Panc1 (cell line): ENCODE measurements at regions not wholly inside any gene's neighbourhood (a gene's known extent, or its start where the extent isn't known, plus 50 kb on each side); places are given as distances from the start of the nearest gene placed in this dataset.

Experiments
- ATAC-seq: fragments of 200-7000 bp; cut with Tn5 transposase; 2 replicates; pipeline ENCODE4 v1.9.1; 2020; ENCODE audit warnings: mild to moderate bottlenecking, moderate library complexity
- BruUV-seq: library from RNA; stranded (reverse); fragments of 400-500 nt; replicated peaks from 2 replicates; lab custom pipeline; 2021; lab: Mats Ljungman, UMichigan
- CTCF ChIA-PET: fragments of 300-600 bp; sonication (Branson Sonifier 250); formaldehyde crosslinking; loops from one replicate; lab custom pipeline; 2022; ENCODE audit warnings: antibody characterized with exemption; lab: Charles Lee
- POLR2A ChIA-PET: fragments of 300-600 bp; sonication (Branson Sonifier 250); formaldehyde crosslinking; loops from one replicate; lab custom pipeline; 2022; ENCODE audit warnings: antibody characterized with exemption; lab: Charles Lee
- DNase-seq: peaks from one replicate; pipeline ENCODE4 v3.0.0-alpha.2; 2010; ENCODE audit warnings: low read depth, low spot score
- H3K27ac ChIP-seq: 2 replicates; pipeline ENCODE4 v1.5.1; 2011; ENCODE audit warnings: mild to moderate bottlenecking, low read length, inconsistent platforms
- H3K27me3 ChIP-seq: fragments of 200-500 bp; sonication (Bioruptor generic); 2 replicates; pipeline ENCODE4 v1.6.0; 2014; ENCODE audit warnings: low read length, inconsistent platforms; ENCODE audit not compliant: control insufficient read depth, insufficient read depth
- H3K36me3 ChIP-seq: fragments of 200-500 bp; sonication (Bioruptor generic); 2 replicates; pipeline ENCODE4 v1.5.1; 2014; ENCODE audit warnings: inconsistent platforms, mild to moderate bottlenecking, low read length, moderate library complexity; ENCODE audit not compliant: control insufficient read depth, insufficient read depth
- H3K4me1 ChIP-seq: 2 replicates; pipeline ENCODE4 v1.5.1; 2011; ENCODE audit warnings: inconsistent platforms, mild to moderate bottlenecking, low read length, moderate library complexity; ENCODE audit not compliant: control insufficient read depth, insufficient read depth
- H3K4me3 ChIP-seq, 2 experiments: 2 replicates each; pipeline ENCODE4 v1.5.1; 2011 to 2012; ENCODE audit warnings: low read depth in 2 of 2, low read length in 2 of 2, mild to moderate bottlenecking in 2 of 2, inconsistent platforms in 1 of 2, moderate library complexity in 1 of 2
- H3K9me3 ChIP-seq: fragments of 200-500 bp; sonication (Bioruptor generic); 2 replicates; pipeline ENCODE4 v1.5.1; 2014; ENCODE audit warnings: low read depth, mild to moderate bottlenecking, inconsistent platforms, low read length, moderate library complexity; ENCODE audit not compliant: control insufficient read depth, insufficient read depth
- POLR2AphosphoS5 ChIP-seq: IDR thresholded peaks from 2 replicates; pipeline ENCODE4 v1.6.1; 2012; ENCODE audit warnings: mild to moderate bottlenecking, low read depth, low read length, moderate library complexity
- SIN3A ChIP-seq: IDR thresholded peaks from 2 replicates; pipeline ENCODE4 v1.6.1; 2012; ENCODE audit warnings: low read depth, mild to moderate bottlenecking, low read length, moderate library complexity, borderline replicate concordance; ENCODE audit not compliant: insufficient read depth
- TCF7L2 ChIP-seq: IDR thresholded peaks from 2 replicates; pipeline ENCODE4 v1.6.1; 2011; ENCODE audit warnings: mild to moderate bottlenecking, low read depth, low read length, inconsistent platforms
- in situ Hi-C: cut with HindIII; loops from 2 replicates; pipeline ENCODE4 v1.10.0; 2016; ENCODE audit warnings: low sequenced_read_pairs, low pct_unique_long_range_greater_than_20kb
- intact Hi-C: fragments of 100-400 bp; cut with micrococcal nuclease; formaldehyde crosslinking; loops from one replicate; pipeline ENCODE4 v1.10.0; 2022; ENCODE audit not compliant: unreplicated experiment
- TF ChIP-seq, protein P1 (sequence below), 2 experiments: IDR thresholded peaks; 2 replicates each; pipeline ENCODE4 v1.6.1; 2011 to 2012; ENCODE audit warnings: low read depth in 2 of 2, control low read depth in 1 of 2, low read length in 1 of 2, mild to moderate bottlenecking in 1 of 2, moderate library complexity in 1 of 2; ENCODE audit not compliant: insufficient read depth in 1 of 2
- TF ChIP-seq, protein P2 (sequence below): fragments of 450-650 bp; IDR thresholded peaks from 2 replicates; pipeline ENCODE4 v1.5.1; 2017; ENCODE audit warnings: mild to moderate bottlenecking

DNA sequence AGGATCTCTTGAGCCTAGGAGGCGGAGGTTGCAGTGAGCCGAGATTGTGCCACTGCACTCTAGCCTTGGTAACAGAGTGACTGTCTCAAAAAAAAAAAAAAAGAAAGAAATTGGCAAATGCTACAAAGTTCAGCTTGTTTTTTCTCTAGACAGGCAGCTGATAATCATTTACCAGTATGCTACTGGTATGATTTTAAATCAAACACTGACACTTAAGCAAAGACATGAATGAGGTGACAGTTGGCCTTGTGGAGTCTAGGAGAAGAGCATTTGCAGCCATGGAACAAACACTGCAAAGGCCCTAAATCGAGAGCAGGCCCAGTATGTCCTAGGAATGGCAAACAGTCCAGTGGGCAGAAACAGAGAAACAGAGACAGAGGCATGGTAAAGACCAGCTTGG, 99.7 kb upstream of the CEP85L start:
- ChIA-PET POLR2A (no interaction called here), CTCF (no interaction called here)
- DNase-seq (no peak), ATAC-seq (no peak)
- TF ChIP-seq, protein P1, sequence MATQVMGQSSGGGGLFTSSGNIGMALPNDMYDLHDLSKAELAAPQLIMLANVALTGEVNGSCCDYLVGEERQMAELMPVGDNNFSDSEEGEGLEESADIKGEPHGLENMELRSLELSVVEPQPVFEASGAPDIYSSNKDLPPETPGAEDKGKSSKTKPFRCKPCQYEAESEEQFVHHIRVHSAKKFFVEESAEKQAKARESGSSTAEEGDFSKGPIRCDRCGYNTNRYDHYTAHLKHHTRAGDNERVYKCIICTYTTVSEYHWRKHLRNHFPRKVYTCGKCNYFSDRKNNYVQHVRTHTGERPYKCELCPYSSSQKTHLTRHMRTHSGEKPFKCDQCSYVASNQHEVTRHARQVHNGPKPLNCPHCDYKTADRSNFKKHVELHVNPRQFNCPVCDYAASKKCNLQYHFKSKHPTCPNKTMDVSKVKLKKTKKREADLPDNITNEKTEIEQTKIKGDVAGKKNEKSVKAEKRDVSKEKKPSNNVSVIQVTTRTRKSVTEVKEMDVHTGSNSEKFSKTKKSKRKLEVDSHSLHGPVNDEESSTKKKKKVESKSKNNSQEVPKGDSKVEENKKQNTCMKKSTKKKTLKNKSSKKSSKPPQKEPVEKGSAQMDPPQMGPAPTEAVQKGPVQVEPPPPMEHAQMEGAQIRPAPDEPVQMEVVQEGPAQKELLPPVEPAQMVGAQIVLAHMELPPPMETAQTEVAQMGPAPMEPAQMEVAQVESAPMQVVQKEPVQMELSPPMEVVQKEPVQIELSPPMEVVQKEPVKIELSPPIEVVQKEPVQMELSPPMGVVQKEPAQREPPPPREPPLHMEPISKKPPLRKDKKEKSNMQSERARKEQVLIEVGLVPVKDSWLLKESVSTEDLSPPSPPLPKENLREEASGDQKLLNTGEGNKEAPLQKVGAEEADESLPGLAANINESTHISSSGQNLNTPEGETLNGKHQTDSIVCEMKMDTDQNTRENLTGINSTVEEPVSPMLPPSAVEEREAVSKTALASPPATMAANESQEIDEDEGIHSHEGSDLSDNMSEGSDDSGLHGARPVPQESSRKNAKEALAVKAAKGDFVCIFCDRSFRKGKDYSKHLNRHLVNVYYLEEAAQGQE (IDR thresholded peaks at IDR 0.05; ENCODE audit: insufficient read depth in 1 of 2, low read depth in 2 of 2, low read length in 1 of 2): no peak
- no peak for TF ChIP-seq TCF7L2
- TF ChIP-seq, protein P2, sequence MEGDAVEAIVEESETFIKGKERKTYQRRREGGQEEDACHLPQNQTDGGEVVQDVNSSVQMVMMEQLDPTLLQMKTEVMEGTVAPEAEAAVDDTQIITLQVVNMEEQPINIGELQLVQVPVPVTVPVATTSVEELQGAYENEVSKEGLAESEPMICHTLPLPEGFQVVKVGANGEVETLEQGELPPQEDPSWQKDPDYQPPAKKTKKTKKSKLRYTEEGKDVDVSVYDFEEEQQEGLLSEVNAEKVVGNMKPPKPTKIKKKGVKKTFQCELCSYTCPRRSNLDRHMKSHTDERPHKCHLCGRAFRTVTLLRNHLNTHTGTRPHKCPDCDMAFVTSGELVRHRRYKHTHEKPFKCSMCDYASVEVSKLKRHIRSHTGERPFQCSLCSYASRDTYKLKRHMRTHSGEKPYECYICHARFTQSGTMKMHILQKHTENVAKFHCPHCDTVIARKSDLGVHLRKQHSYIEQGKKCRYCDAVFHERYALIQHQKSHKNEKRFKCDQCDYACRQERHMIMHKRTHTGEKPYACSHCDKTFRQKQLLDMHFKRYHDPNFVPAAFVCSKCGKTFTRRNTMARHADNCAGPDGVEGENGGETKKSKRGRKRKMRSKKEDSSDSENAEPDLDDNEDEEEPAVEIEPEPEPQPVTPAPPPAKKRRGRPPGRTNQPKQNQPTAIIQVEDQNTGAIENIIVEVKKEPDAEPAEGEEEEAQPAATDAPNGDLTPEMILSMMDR: no peak
- TF ChIP-seq SIN3A: no peak
- no peak for TF ChIP-seq POLR2AphosphoS5
- H3K9me3 ChIP-seq: no peaks in the 10 kb centered on the region
- H3K4me3 ChIP-seq: no peak overlapping the region
- H3K27ac ChIP-seq: no peak overlapping the region
- H3K4me1 ChIP-seq: no peaks in the 10 kb centered on the region
- BruUV-seq: no TSS peak
- in situ Hi-C loops: no loop called here
- H3K27me3 ChIP-seq: peaks cover 6% of the 10 kb centered on the region; the same call in 1 of the 2 replicates
- intact Hi-C loops: no loop called here
- H3K36me3 ChIP-seq: no peaks in the 10 kb centered on the region

GRCh38 chr6:118750143-118750542, 98.8 kb upstream of the CEP85L start:
- intact Hi-C loops: no loop called here
- H3K4me1 ChIP-seq: no peaks in the 10 kb centered on the region
- in situ Hi-C loops: no loop called here
- POLR2A ChIA-PET: no interaction called here
- H3K36me3 ChIP-seq: no peaks in the 10 kb centered on the region
- CTCF ChIA-PET: no interaction called here
- no peaks in the 10 kb centered on the region for H3K9me3 ChIP-seq
- no peak overlapping the region for H3K4me3 ChIP-seq
- ATAC-seq (no peak), DNase-seq (no peak)
- no TSS peak for BruUV-seq
- H3K27me3 ChIP-seq: peaks cover 6% of the 10 kb centered on the region; the same call in 1 of the 2 replicates
- TF ChIP-seq, protein P1 (IDR thresholded peaks at IDR 0.05; ENCODE audit: insufficient read depth in 1 of 2, low read depth in 2 of 2, low read length in 1 of 2): no peak
- TF ChIP-seq, protein P2: no peak
- TF ChIP-seq SIN3A (no peak), TCF7L2 (no peak), POLR2AphosphoS5 (no peak)
- H3K27ac ChIP-seq: no peak overlapping the region
